Endothelial cell of umbilical vein (primary cell): ENCODE measurements at regions not wholly inside any gene's neighbourhood (a gene's known extent, or its start where the extent isn't known, plus 50 kb on each side); places are given as distances from the start of the nearest gene placed in this dataset.

Experiments used
- BruUV-seq: library from RNA; stranded (reverse); fragments of 400-500 nt; replicated peaks from 2 replicates; lab custom pipeline; 2021; lab: Mats Ljungman, UMichigan
- CTCF ChIA-PET: fragments of 300-600, 350-600 bp; sonication (Branson Sonifier 250); formaldehyde crosslinking; loops from one replicate; lab custom pipeline; 2021; ENCODE audit warnings: antibody characterized with exemption, inconsistent platforms; lab: Charles Lee
- POLR2A ChIA-PET: fragments of 300-600, 350-600 bp; sonication (Branson Sonifier 250); formaldehyde crosslinking; loops from one replicate; lab custom pipeline; 2021; ENCODE audit warnings: antibody characterized with exemption, inconsistent platforms; lab: Charles Lee
- DNase-seq: peaks from one replicate; pipeline ENCODE4 v3.0.0-alpha.2; 2011; ENCODE audit warnings: low read depth, low spot score
- FAIRE-seq: peaks from 2 replicates; lab custom pipeline; 2011; peaks lifted over from hg19 to GRCh38; lab: Jason Lieb, UNC
- H2AFZ ChIP-seq: 2 replicates; pipeline ENCODE4 v1.6.0; 2012; ENCODE audit warnings: low read depth, low read length, control low read depth, inconsistent platforms
- H3K27ac ChIP-seq: 2 replicates; pipeline ENCODE4 v1.5.1; 2011; ENCODE audit warnings: low read depth, mild to moderate bottlenecking, control low read depth, low read length, moderate library complexity; ENCODE audit not compliant: insufficient read depth
- H3K27me3 ChIP-seq, 2 experiments: 2 replicates each; pipeline versions ENCODE4 v1.6.0 to v1.6.1; 2011; ENCODE audit warnings: low read length in 2 of 2, mixed read lengths in 1 of 2; ENCODE audit not compliant: control insufficient read depth in 2 of 2, insufficient read depth in 2 of 2
- H3K36me3 ChIP-seq, 2 experiments: 2 replicates in 1 of 2; 3 replicates in 1 of 2; pipeline ENCODE4 v1.5.1; 2011; ENCODE audit warnings: low read length in 2 of 2, mild to moderate bottlenecking in 1 of 2, moderate library complexity in 1 of 2; ENCODE audit not compliant: control insufficient read depth in 2 of 2, insufficient read depth in 2 of 2; ENCODE audit errors: extremely low read depth in 1 of 2
- H3K4me1 ChIP-seq: 3 replicates; pipeline ENCODE4 v1.5.1; 2011; ENCODE audit warnings: mild to moderate bottlenecking, low read length; ENCODE audit not compliant: control insufficient read depth, insufficient read depth; ENCODE audit errors: extremely low read depth
- H3K4me2 ChIP-seq: 2 replicates; pipeline ENCODE4 v1.6.1; 2011; ENCODE audit warnings: low read length, control low read depth, mixed read lengths; ENCODE audit not compliant: insufficient read depth
- H3K4me3 ChIP-seq, 3 experiments: fragments of 200-600 bp in 1 of 3; sonication (generic), shearing (Covaris generic) in 1 of 3; replicated peaks in 1 of 3; 2 replicates each; pipeline ENCODE4 v1.5.1; 2011 to 2016; ENCODE audit warnings: control low read depth in 3 of 3, low read length in 3 of 3, mild to moderate bottlenecking in 2 of 3, inconsistent platforms in 1 of 3, low read depth in 1 of 3, moderate library complexity in 1 of 3; ENCODE audit not compliant: insufficient read depth in 1 of 3
- H3K79me2 ChIP-seq: 2 replicates; pipeline ENCODE4 v1.6.0; 2012; ENCODE audit warnings: low read length, inconsistent platforms; ENCODE audit not compliant: control insufficient read depth, insufficient read depth
- H3K9ac ChIP-seq: replicated peaks from 2 replicates; pipeline ENCODE3; 2011; ENCODE audit warnings: low read length, control low read depth; ENCODE audit not compliant: insufficient read depth; ENCODE audit errors: extremely low read depth
- H3K9me1 ChIP-seq: replicated peaks from 3 replicates; pipeline ENCODE4 v1.6.0; 2011; ENCODE audit warnings: mild to moderate bottlenecking, low read length; ENCODE audit not compliant: control insufficient read depth, insufficient read depth; ENCODE audit errors: extremely low read depth
- H3K9me3 ChIP-seq: replicated peaks from 2 replicates; pipeline ENCODE4 v1.5.1; 2012; ENCODE audit warnings: low read length, inconsistent platforms; ENCODE audit not compliant: control insufficient read depth, insufficient read depth
- H4K20me1 ChIP-seq: replicated peaks from 2 replicates; pipeline ENCODE3; 2011; ENCODE audit warnings: mild to moderate bottlenecking, low read length; ENCODE audit not compliant: control insufficient read depth, insufficient read depth; ENCODE audit errors: extremely low read depth
- EZH2 ChIP-seq: IDR thresholded peaks from 2 replicates; pipeline ENCODE4 v1.6.1; 2012; ENCODE audit warnings: borderline replicate concordance, low read depth, mild to moderate bottlenecking, moderate library complexity, low read length, inconsistent platforms; ENCODE audit not compliant: severe bottlenecking
- FOS ChIP-seq: IDR thresholded peaks from 2 replicates; pipeline ENCODE4 v1.6.1; 2011; ENCODE audit warnings: mild to moderate bottlenecking, low read length, moderate library complexity, borderline replicate concordance; ENCODE audit not compliant: insufficient read depth
- GATA2 ChIP-seq: IDR thresholded peaks from 2 replicates; pipeline ENCODE4 v1.7.0; 2011; ENCODE audit warnings: low read depth, mild to moderate bottlenecking, moderate library complexity, mixed read lengths, low read length; ENCODE audit not compliant: insufficient read length, insufficient read depth
- JUN ChIP-seq: IDR thresholded peaks from 2 replicates; pipeline ENCODE4 v1.6.1; 2011; ENCODE audit warnings: borderline replicate concordance, low read depth; ENCODE audit not compliant: insufficient read length, insufficient read depth
- MYC ChIP-seq: IDR thresholded peaks from one replicate; pipeline ENCODE4 v1.6.1; 2011; ENCODE audit warnings: mild to moderate bottlenecking, low read depth, low read length
- POLR2A ChIP-seq: IDR thresholded peaks from 2 replicates; pipeline ENCODE4 v1.6.1; 2012; ENCODE audit warnings: low read depth, mild to moderate bottlenecking, control low read depth, low read length
- POLR2AphosphoS5 ChIP-seq: IDR thresholded peaks from 2 replicates; pipeline ENCODE4 v1.6.1; 2012; ENCODE audit warnings: low read depth, mild to moderate bottlenecking, control low read depth, low read length, moderate library complexity; ENCODE audit not compliant: insufficient read depth
- dilution Hi-C: fragments of 300-500 bp; cut with MboI; formaldehyde crosslinking; loops from one replicate; pipeline ENCODE4 v1.15.0; 2019; ENCODE audit warnings: low sequenced_read_pairs; ENCODE audit not compliant: extremely low pct_ligation_motif_present
- intact Hi-C: fragments of 100-400 bp; cut with micrococcal nuclease; formaldehyde crosslinking; loops from one replicate; pipeline ENCODE4 v1.10.0; 2022
- TF ChIP-seq, protein P1 (sequence below): IDR thresholded peaks from 2 replicates; pipeline ENCODE4 v1.6.1; 2011; ENCODE audit not compliant: insufficient read depth, insufficient read length
- TF ChIP-seq, protein P2 (sequence below), 2 donors: IDR thresholded peaks; 1 replicate in 1 of 2; 2 replicates in 1 of 2; pipeline ENCODE4 v1.5.1; 2011; ENCODE audit warnings: low read length in 2 of 2, mild to moderate bottlenecking in 2 of 2, moderate library complexity in 2 of 2, control low read depth in 1 of 2, inconsistent platforms in 1 of 2, low read depth in 1 of 2; ENCODE audit not compliant: insufficient read depth in 1 of 2; ENCODE audit errors: extremely low read depth in 1 of 2

DNA sequence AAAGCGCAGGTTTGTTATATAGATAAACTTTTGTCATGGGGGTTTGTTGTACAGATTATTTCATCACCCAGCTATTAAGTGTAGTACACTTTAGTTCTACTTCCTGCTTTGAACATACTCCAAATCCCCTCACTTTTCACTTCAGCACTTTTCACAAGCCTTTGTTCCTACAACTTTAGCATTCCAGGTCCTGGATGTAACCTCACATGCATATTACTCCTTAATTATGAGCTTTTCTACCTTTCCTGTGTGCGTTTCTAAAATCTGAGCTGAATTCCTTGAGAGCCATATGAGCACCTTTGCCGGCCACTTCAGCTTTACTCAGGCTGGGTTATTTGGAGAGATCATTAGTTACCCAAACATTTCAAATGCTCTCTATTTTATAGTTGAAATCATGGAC is 179.2 kb upstream of the TNFAIP3 start:
- Histone ChIP-seq H4K20me1 (no peaks in the 10 kb centered on the region), H2AFZ (no peak overlapping the region), H3K27me3 (no peaks in the 10 kb centered on the region), H3K4me2 (no peak overlapping the region), H3K9me1 (no peaks in the 10 kb centered on the region), H3K36me3 (no peaks in the 10 kb centered on the region), H3K27ac (no peak overlapping the region), H3K4me1 (peaks cover under 1% of the 10 kb centered on the region), H3K9ac (no peak overlapping the region), H3K9me3 (no peaks in the 10 kb centered on the region), H3K79me2 (no peaks in the 10 kb centered on the region), H3K4me3 (no peak overlapping the region)
- no peak for DNase-seq
- intact Hi-C loops, result no loop called here
- ChIA-PET CTCF (interaction anchor here (1.2 to 1.7 kb wide), 2 partner anchors 10 to 17 kb away, joined by 3 to 5 read pairs; no protein-coding TSS in a partner anchor), POLR2A (no interaction called here)
- TF ChIP-seq POLR2AphosphoS5, result no peak
- no peak for TF ChIP-seq JUN
- no peak for TF ChIP-seq GATA2
- no peak for TF ChIP-seq POLR2A
- TF ChIP-seq EZH2, result no peak
- TF ChIP-seq, protein P1, sequence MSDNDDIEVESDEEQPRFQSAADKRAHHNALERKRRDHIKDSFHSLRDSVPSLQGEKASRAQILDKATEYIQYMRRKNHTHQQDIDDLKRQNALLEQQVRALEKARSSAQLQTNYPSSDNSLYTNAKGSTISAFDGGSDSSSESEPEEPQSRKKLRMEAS, result no peak
- TF ChIP-seq, protein P2, sequence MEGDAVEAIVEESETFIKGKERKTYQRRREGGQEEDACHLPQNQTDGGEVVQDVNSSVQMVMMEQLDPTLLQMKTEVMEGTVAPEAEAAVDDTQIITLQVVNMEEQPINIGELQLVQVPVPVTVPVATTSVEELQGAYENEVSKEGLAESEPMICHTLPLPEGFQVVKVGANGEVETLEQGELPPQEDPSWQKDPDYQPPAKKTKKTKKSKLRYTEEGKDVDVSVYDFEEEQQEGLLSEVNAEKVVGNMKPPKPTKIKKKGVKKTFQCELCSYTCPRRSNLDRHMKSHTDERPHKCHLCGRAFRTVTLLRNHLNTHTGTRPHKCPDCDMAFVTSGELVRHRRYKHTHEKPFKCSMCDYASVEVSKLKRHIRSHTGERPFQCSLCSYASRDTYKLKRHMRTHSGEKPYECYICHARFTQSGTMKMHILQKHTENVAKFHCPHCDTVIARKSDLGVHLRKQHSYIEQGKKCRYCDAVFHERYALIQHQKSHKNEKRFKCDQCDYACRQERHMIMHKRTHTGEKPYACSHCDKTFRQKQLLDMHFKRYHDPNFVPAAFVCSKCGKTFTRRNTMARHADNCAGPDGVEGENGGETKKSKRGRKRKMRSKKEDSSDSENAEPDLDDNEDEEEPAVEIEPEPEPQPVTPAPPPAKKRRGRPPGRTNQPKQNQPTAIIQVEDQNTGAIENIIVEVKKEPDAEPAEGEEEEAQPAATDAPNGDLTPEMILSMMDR (IDR thresholded peaks at IDR 0.05; ENCODE audit: extremely low read depth in 1 of 2, insufficient read depth in 1 of 2, low read depth in 1 of 2, low read length in 2 of 2), result no peak
- TF ChIP-seq MYC, result no peak
- no peak for TF ChIP-seq FOS
- FAIRE-seq, result no peak
- dilution Hi-C loops, result no loop called here
- BruUV-seq, result no TSS peak
